H1 (cell line): ENCODE measurements at regions not wholly inside any gene's neighbourhood (a gene's known extent, or its start where the extent isn't known, plus 50 kb on each side); places are given as distances from the start of the nearest gene placed in this dataset.

Source experiments
- CTCF ChIA-PET: fragments of 300-600 bp; sonication (Branson Sonifier 250); formaldehyde crosslinking; loops from one replicate; lab custom pipeline; 2021; ENCODE audit not compliant: partially characterized antibody; lab: Charles Lee
- POLR2A ChIA-PET: fragments of 300-600 bp; sonication (Branson Sonifier 250); formaldehyde crosslinking; loops from one replicate; lab custom pipeline; 2021; ENCODE audit warnings: inconsistent platforms; ENCODE audit not compliant: partially characterized antibody; lab: Charles Lee
- DNase-seq, 2 experiments: peaks; one replicate each; pipeline versions ENCODE4 v3.0.0 to v3.0.0-alpha.2; 2010 to 2022; ENCODE audit warnings: low spot score in 2 of 2, low read depth in 1 of 2, mixed read lengths in 1 of 2
- FAIRE-seq: peaks from 2 replicates; lab custom pipeline; 2011; peaks lifted over from hg19 to GRCh38; lab: Jason Lieb, UNC
- H2AFZ ChIP-seq: 2 replicates; pipeline ENCODE4 v1.8.1; 2012; ENCODE audit warnings: low read length, inconsistent platforms
- H2AK5ac ChIP-seq: 2 replicates; pipeline ENCODE4 v1.6.1; 2013; ENCODE audit warnings: low read depth, low read length
- H2BK120ac ChIP-seq: replicated peaks from 2 replicates; pipeline ENCODE3; 2013; ENCODE audit warnings: low read depth, low read length, inconsistent platforms
- H2BK12ac ChIP-seq: 2 replicates; pipeline ENCODE4 v1.6.1; 2013; ENCODE audit warnings: low read depth, low read length
- H2BK15ac ChIP-seq: 2 replicates; pipeline ENCODE4 v1.6.1; 2013; ENCODE audit warnings: low read length
- H2BK20ac ChIP-seq: 2 replicates; pipeline ENCODE4 v1.6.1; 2013; ENCODE audit warnings: low read length
- H2BK5ac ChIP-seq: 2 replicates; pipeline ENCODE4 v1.6.1; 2013; ENCODE audit warnings: low read depth, low read length
- H3K14ac ChIP-seq: 2 replicates; pipeline ENCODE4 v1.6.1; 2013; ENCODE audit warnings: inconsistent platforms; ENCODE audit not compliant: insufficient read length
- H3K18ac ChIP-seq: 2 replicates; pipeline ENCODE4 v1.6.1; 2013; ENCODE audit warnings: low read length; ENCODE audit errors: extremely low read depth
- H3K23ac ChIP-seq: 2 replicates; pipeline ENCODE4 v1.6.1; 2013; ENCODE audit warnings: inconsistent platforms; ENCODE audit not compliant: insufficient read length
- H3K23me2 ChIP-seq: 2 replicates; pipeline ENCODE4 v1.6.1; 2013; ENCODE audit warnings: low read depth, low read length
- H3K27ac ChIP-seq: 2 replicates; pipeline ENCODE4 v1.6.1; 2011; ENCODE audit warnings: low read depth, low read length, inconsistent platforms
- H3K27me3 ChIP-seq, 4 experiments: replicated peaks in 1 of 4; 1 replicate in 1 of 4; 2 replicates in 3 of 4; pipeline versions ENCODE4 v1.6.1 to v1.8.1; 2011 to 2013; ENCODE audit warnings: low read length in 3 of 4, mild to moderate bottlenecking in 3 of 4, inconsistent platforms in 2 of 4, mixed read lengths in 2 of 4, moderate library complexity in 1 of 4; ENCODE audit not compliant: control insufficient read depth in 3 of 4, insufficient read depth in 3 of 4; ENCODE audit errors: extremely low read depth in 1 of 4
- H3K36me3 ChIP-seq, 4 experiments: 2 replicates each; pipeline versions ENCODE4 v1.6.1 to v1.8.1; 2011 to 2013; ENCODE audit warnings: mild to moderate bottlenecking in 4 of 4, low read length in 3 of 4, moderate library complexity in 2 of 4, control low read depth in 1 of 4, inconsistent platforms in 1 of 4; ENCODE audit not compliant: insufficient read depth in 4 of 4, control insufficient read depth in 2 of 4
- H3K4ac ChIP-seq: replicated peaks from 2 replicates; pipeline ENCODE3; 2013; ENCODE audit warnings: low read length, low read depth, mixed read lengths, inconsistent platforms; ENCODE audit not compliant: insufficient read length
- H3K4me1 ChIP-seq, 4 experiments: replicated peaks in 1 of 4; 1 replicate in 1 of 4; 2 replicates in 3 of 4; pipeline versions ENCODE4 v1.6.1 to v1.8.1; 2011 to 2013; ENCODE audit warnings: low read length in 3 of 4, inconsistent platforms in 2 of 4, mixed read lengths in 1 of 4; ENCODE audit not compliant: insufficient read depth in 4 of 4, control insufficient read depth in 3 of 4
- H3K4me2 ChIP-seq, 2 experiments: 2 replicates each; pipeline versions ENCODE4 v1.6.1 to v1.8.1; 2011 to 2013; ENCODE audit warnings: low read depth in 2 of 2, low read length in 2 of 2, control low read depth in 1 of 2, inconsistent platforms in 1 of 2, mild to moderate bottlenecking in 1 of 2; ENCODE audit not compliant: insufficient read depth in 1 of 2
- H3K4me3 ChIP-seq, 4 experiments: fragments of 200-600, 300-600 bp in 1 of 4; sonication (generic), shearing (Covaris generic), sonication (Bioruptor Twin) in 1 of 4; 2 replicates each; pipeline versions ENCODE4 v1.5.1 to v1.8.1; 2011 to 2016; ENCODE audit warnings: low read length in 4 of 4, low read depth in 3 of 4, control low read depth in 2 of 4, inconsistent platforms in 2 of 4, mild to moderate bottlenecking in 2 of 4, mixed read lengths in 1 of 4, moderate library complexity in 1 of 4; ENCODE audit not compliant: insufficient read depth in 2 of 4; ENCODE audit errors: extremely low read depth in 1 of 4
- H3K56ac ChIP-seq: replicated peaks from 2 replicates; pipeline ENCODE3; 2013; ENCODE audit warnings: low read depth, mild to moderate bottlenecking, mixed read lengths, low read length, inconsistent platforms; ENCODE audit not compliant: insufficient read length
- H3K79me1 ChIP-seq: 2 replicates; pipeline ENCODE4 v1.6.1; 2013; ENCODE audit warnings: low read depth, low read length, control low read depth
- H3K79me2 ChIP-seq, 2 experiments: 2 replicates each; pipeline versions ENCODE4 v1.6.1 to v1.8.1; 2012 to 2013; ENCODE audit warnings: low read length in 2 of 2, mild to moderate bottlenecking in 2 of 2, inconsistent platforms in 1 of 2; ENCODE audit not compliant: insufficient read depth in 2 of 2, control insufficient read depth in 1 of 2
- H3K9ac ChIP-seq, 4 experiments: replicated peaks in 1 of 4; 1 replicate in 1 of 4; 2 replicates in 3 of 4; pipeline versions ENCODE4 v1.6.1 to v1.8.1; 2011 to 2013; ENCODE audit warnings: low read depth in 3 of 4, low read length in 3 of 4, control low read depth in 2 of 4, mild to moderate bottlenecking in 2 of 4, moderate library complexity in 2 of 4, inconsistent platforms in 1 of 4; ENCODE audit errors: extremely low read depth in 1 of 4
- H3K9me3 ChIP-seq, 2 experiments: 2 replicates each; pipeline versions ENCODE4 v1.6.1 to v1.8.1; 2012 to 2013; ENCODE audit warnings: mild to moderate bottlenecking in 2 of 2, moderate library complexity in 2 of 2, control low read depth in 1 of 2, inconsistent platforms in 1 of 2, low read depth in 1 of 2, low read length in 1 of 2, mixed read lengths in 1 of 2; ENCODE audit not compliant: insufficient read depth in 2 of 2
- H4K20me1 ChIP-seq, 2 experiments: replicated peaks in 1 of 2; 2 replicates each; pipeline versions ENCODE3 to v1.8.1; 2011 to 2013; ENCODE audit warnings: inconsistent platforms in 2 of 2, low read length in 2 of 2, mild to moderate bottlenecking in 1 of 2; ENCODE audit not compliant: insufficient read depth in 2 of 2, control insufficient read depth in 1 of 2
- H4K5ac ChIP-seq: 2 replicates; pipeline ENCODE4 v1.6.1; 2013; ENCODE audit warnings: low read length, low read depth, mixed read lengths, inconsistent platforms; ENCODE audit not compliant: insufficient read length
- H4K8ac ChIP-seq: 2 replicates; pipeline ENCODE4 v1.8.0; 2013; ENCODE audit warnings: mild to moderate bottlenecking, moderate library complexity, low read length, inconsistent platforms; ENCODE audit not compliant: insufficient read depth; ENCODE audit errors: extremely low read depth
- H4K91ac ChIP-seq: replicated peaks from 2 replicates; pipeline ENCODE3; 2013; ENCODE audit warnings: low read length, mixed read lengths, inconsistent platforms; ENCODE audit not compliant: insufficient read length
- BRCA1 ChIP-seq: IDR thresholded peaks from 2 replicates; pipeline ENCODE4 v1.6.1; 2012; ENCODE audit warnings: low read depth, low read length, improper control_type of control experiment
- CBX8 ChIP-seq: fragments of 300-800, 300-1000 bp; sonication (generic); IDR thresholded peaks from 2 replicates; pipeline ENCODE4 v1.7.1; 2016; ENCODE audit warnings: low read depth, low read length, borderline replicate concordance
- CHD1 ChIP-seq: IDR thresholded peaks from 2 replicates; pipeline ENCODE4 v1.6.1; 2012; ENCODE audit warnings: low read depth, low read length, improper control_type of control experiment
- CHD2 ChIP-seq: IDR thresholded peaks from 2 replicates; pipeline ENCODE4 v1.6.1; 2012; ENCODE audit warnings: low read length, improper control_type of control experiment
- E2F6 ChIP-seq: IDR thresholded peaks from 2 replicates; pipeline ENCODE4 v1.6.1; 2012; ENCODE audit warnings: inconsistent platforms
- EZH2 ChIP-seq: fragments of 200-600 bp; sonication (generic); IDR thresholded peaks from 2 replicates; pipeline ENCODE4 v1.7.1; 2012; ENCODE audit warnings: low read depth, mild to moderate bottlenecking, moderate library complexity, low read length, inconsistent platforms; ENCODE audit not compliant: severe bottlenecking
- JUN ChIP-seq: IDR thresholded peaks from 2 replicates; pipeline ENCODE4 v1.6.1; 2011; ENCODE audit warnings: low read depth, mild to moderate bottlenecking, improper control_type of control experiment, low read length
- JUND ChIP-seq: IDR thresholded peaks from 2 replicates; pipeline ENCODE4 v1.6.1; 2011; ENCODE audit warnings: mild to moderate bottlenecking, improper control_type of control experiment, low read length
- KDM4A ChIP-seq: IDR thresholded peaks from one replicate; pipeline ENCODE4 v1.7.1; 2012; ENCODE audit warnings: low read depth, mild to moderate bottlenecking, moderate library complexity, low read length, inconsistent platforms; ENCODE audit not compliant: severe bottlenecking
- NANOG ChIP-seq: IDR thresholded peaks from 2 replicates; pipeline ENCODE4 v1.6.1; 2011; ENCODE audit warnings: low read length, low read depth, mild to moderate bottlenecking, inconsistent platforms; ENCODE audit not compliant: insufficient read depth, poor library complexity, severe bottlenecking
- NRF1 ChIP-seq: IDR thresholded peaks from 2 replicates; pipeline ENCODE4 v1.6.1; 2011; ENCODE audit warnings: mild to moderate bottlenecking, low read depth, low read length, improper control_type of control experiment
- RXRA ChIP-seq: IDR thresholded peaks from 2 replicates; pipeline ENCODE4 v1.6.1; 2011; ENCODE audit warnings: low read depth, mild to moderate bottlenecking, low read length, moderate library complexity; ENCODE audit not compliant: insufficient read depth
- SP2 ChIP-seq: IDR thresholded peaks from 2 replicates; pipeline ENCODE4 v1.6.1; 2012; ENCODE audit warnings: mild to moderate bottlenecking, low read length, inconsistent platforms
- TBP ChIP-seq: IDR thresholded peaks from 2 replicates; pipeline ENCODE4 v1.6.1; 2011; ENCODE audit warnings: low read depth, low read length, improper control_type of control experiment
- ZNF274 ChIP-seq: IDR thresholded peaks from 2 replicates; pipeline ENCODE4 v1.7.0; 2012; ENCODE audit warnings: low read length, borderline replicate concordance; ENCODE audit errors: extremely low read depth
- whole genome bisulfite sequencing, 2 experiments: shearing (Covaris generic) in 1 of 2; methylation state at CpG; one replicate each; pipeline versions ENCODE4 v1.1.6 to v1.1.7; 2013 to 2015; ENCODE audit warnings: low lambda C conversion rate in 2 of 2, mixed read lengths in 2 of 2, inconsistent platforms in 1 of 2, low coverage in 1 of 2, missing lambda C conversion rate in 1 of 2; ENCODE audit not compliant: insufficient replicate concordance in 2 of 2, insufficient coverage in 1 of 2, insufficient read length in 1 of 2; ENCODE audit errors: extremely low coverage in 1 of 2, missing lambda C conversion rate in 1 of 2; 5-methylcytosine and 5-hydroxymethylcytosine counted together

GRCh38 chr9:1918622-1919021, 96.5 kb upstream of the SMARCA2 start:
- peaks cover 3% of the 10 kb centered on the region; the same call in 1 of the 2 replicates for H3K23me2 ChIP-seq
- TF ChIP-seq CHD2 (no peak), E2F6 (no peak), CHD1 (no peak), NANOG (no peak), JUND (no peak), TBP (no peak), EZH2 (no peak), JUN (no peak), ZNF274 (no peak), RXRA (no peak), BRCA1 (no peak), KDM4A (no peak), SP2 (no peak), CBX8 (no peak), NRF1 (no peak)

More at GRCh38 chr9:1918622-1919021, 96.5 kb upstream of the SMARCA2 start:
- no peak overlapping the region for H4K8ac ChIP-seq
- H2BK5ac ChIP-seq, result no peak overlapping the region
- H2BK120ac ChIP-seq, result no peak overlapping the region
- H3K79me1 ChIP-seq, result no peaks in the 10 kb centered on the region
- H3K79me2 ChIP-seq, result no peaks in the 10 kb centered on the region
- peak; percentile 71 for FAIRE-seq
- no peak overlapping the region for H2BK12ac ChIP-seq
- peak overlapping the region; percentile 72; the same call in 1 of the 2 replicates for H2AFZ ChIP-seq
- H3K4ac ChIP-seq, result no peak overlapping the region
- H3K18ac ChIP-seq, result no peak overlapping the region
- peaks cover 2 to 7% (median 3%) of the 10 kb centered on the region in 4 experiments; a peak in 4 of 7 replicates for H3K4me1 ChIP-seq
- no peak overlapping the region for H3K56ac ChIP-seq
- H3K9ac ChIP-seq, result no peak overlapping the region
- no peak overlapping the region for H4K91ac ChIP-seq
- H4K5ac ChIP-seq, result no peak overlapping the region
- H3K36me3 ChIP-seq, result no peaks in the 10 kb centered on the region
- H3K27me3 ChIP-seq, result no peaks in the 10 kb centered on the region
- WGBS, 2 experiments, result 68% methylated on average over 5 of the region's 5 CpGs; no CpG with 5 or more reads in 1 of the 2 experiments
- ChIA-PET POLR2A (interaction anchor here (1.1 kb wide), 1 partner anchor 47 kb away, joined by 4 read pairs; no protein-coding TSS in a partner anchor), CTCF (interaction anchor here (0.6 to 3.6 kb wide), 17 partner anchors 9 to 909 kb away, joined by 3 to 14 read pairs (median 4); no protein-coding TSS in a partner anchor)
- no peak overlapping the region for H3K23ac ChIP-seq
- no peak overlapping the region for H2AK5ac ChIP-seq
- no peaks in the 10 kb centered on the region for H4K20me1 ChIP-seq
- no peak for DNase-seq
- H2BK15ac ChIP-seq, result no peak overlapping the region
- no peaks in the 10 kb centered on the region for H3K9me3 ChIP-seq
- H3K4me3 ChIP-seq, result no peak overlapping the region
- H3K27ac ChIP-seq, result no peak overlapping the region
- H3K4me2 ChIP-seq, result no peak overlapping the region
- H2BK20ac ChIP-seq, result no peak overlapping the region
- no peak overlapping the region for H3K14ac ChIP-seq
